Caco-2 (cell line): ENCODE measurements at regions not wholly inside any gene's neighbourhood (a gene's known extent, or its start where the extent isn't known, plus 50 kb on each side); places are given as distances from the start of the nearest gene placed in this dataset.

Experiments
- BruUV-seq: library from RNA; stranded (reverse); fragments of 400-500 nt; replicated peaks from 2 replicates; lab custom pipeline; 2021; lab: Mats Ljungman, UMichigan
- CTCF ChIA-PET: fragments of 300-600 bp; sonication (Branson Sonifier 250); formaldehyde crosslinking; loops from one replicate; lab custom pipeline; 2022; ENCODE audit warnings: antibody characterized with exemption; lab: Charles Lee
- POLR2A ChIA-PET: fragments of 300-600 bp; sonication (Branson Sonifier 250); formaldehyde crosslinking; loops from one replicate; lab custom pipeline; 2022; ENCODE audit warnings: antibody characterized with exemption; lab: Charles Lee
- DNase-seq, 2 experiments: peaks; one replicate each; pipeline versions ENCODE4 v3.0.0 to v3.0.0-alpha.2; 2020 to 2022
- H3K27me3 ChIP-seq: replicated peaks from 2 replicates; pipeline ENCODE4 v1.6.0; 2011; ENCODE audit warnings: low read length; ENCODE audit not compliant: control insufficient read depth, insufficient read depth
- H3K36me3 ChIP-seq: 2 replicates; pipeline ENCODE4 v1.5.1; 2011; ENCODE audit warnings: low read length; ENCODE audit not compliant: control insufficient read depth, insufficient read depth
- H3K4me1 ChIP-seq: fragments of 250-450 bp; sonication (Bioruptor Pico); 2 replicates; pipeline ENCODE4 v1.5.1; 2020; ENCODE audit warnings: mild to moderate bottlenecking
- H3K4me3 ChIP-seq: 2 replicates; pipeline ENCODE4 v1.5.1; 2011; ENCODE audit warnings: low read depth, mild to moderate bottlenecking, control low read depth, low read length
- H3K9me3 ChIP-seq: fragments of 250-450 bp; sonication (Bioruptor Pico); 2 replicates; pipeline ENCODE4 v1.5.1; 2020; ENCODE audit warnings: mild to moderate bottlenecking, moderate library complexity
- H3K27ac Mint-ChIP-seq: one replicate; pipeline ENCODE4 v1.8.0; 2022; ENCODE audit warnings: mixed read lengths; ENCODE audit not compliant: unreplicated experiment
- H3K27me3 Mint-ChIP-seq: one replicate; pipeline ENCODE4 v1.8.0; 2022; ENCODE audit warnings: mixed read lengths; ENCODE audit not compliant: insufficient read depth, unreplicated experiment
- H3K36me3 Mint-ChIP-seq: one replicate; pipeline ENCODE4 v1.8.0; 2022; ENCODE audit warnings: mild to moderate bottlenecking, mixed read lengths; ENCODE audit not compliant: insufficient read depth, unreplicated experiment
- H3K4me1 Mint-ChIP-seq: one replicate; pipeline ENCODE4 v1.8.0; 2022; ENCODE audit warnings: low read depth, mixed read lengths; ENCODE audit not compliant: unreplicated experiment
- H3K4me3 Mint-ChIP-seq: one replicate; pipeline ENCODE4 v1.8.0; 2022; ENCODE audit warnings: mild to moderate bottlenecking, moderate library complexity, mixed read lengths; ENCODE audit not compliant: unreplicated experiment
- H3K9me3 Mint-ChIP-seq: one replicate; pipeline ENCODE4 v1.8.0; 2022; ENCODE audit warnings: mixed read lengths; ENCODE audit not compliant: unreplicated experiment
- intact Hi-C: fragments of 100-400 bp; cut with micrococcal nuclease; formaldehyde crosslinking; loops from one replicate; pipeline ENCODE4 v1.10.0; 2022; ENCODE audit not compliant: unreplicated experiment
- TF ChIP-seq, protein P1 (sequence below), 2 experiments: fragments of 200-600 bp in 1 of 2; IDR thresholded peaks; 1 replicate in 1 of 2; 2 replicates in 1 of 2; pipeline versions ENCODE4 v1.5.1 to v1.8.0; 2011 to 2022; ENCODE audit warnings: antibody characterized with exemption in 1 of 2, control low read depth in 1 of 2, inconsistent platforms in 1 of 2, low read depth in 1 of 2, low read length in 1 of 2, mild to moderate bottlenecking in 1 of 2, moderate library complexity in 1 of 2; ENCODE audit not compliant: insufficient read depth in 1 of 2, severe bottlenecking in 1 of 2, unreplicated experiment in 1 of 2

DNA sequence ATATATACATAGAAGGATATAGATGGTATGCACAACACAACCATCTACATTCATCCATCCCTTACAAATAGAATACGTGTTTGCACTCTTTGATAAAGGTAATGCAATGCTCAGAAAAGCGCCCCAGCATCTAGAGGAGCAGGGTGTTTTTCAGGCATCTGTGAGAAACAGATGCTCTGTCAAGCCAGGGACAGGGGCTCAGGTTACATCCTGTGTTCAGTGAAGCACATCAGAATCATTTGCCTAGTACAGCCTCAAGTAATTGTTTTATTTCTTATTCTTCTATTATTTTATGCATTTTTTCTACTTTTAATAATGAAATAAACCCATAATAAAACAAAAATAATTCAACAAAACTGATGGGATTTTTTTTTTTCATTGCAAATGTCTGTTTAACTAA is 50.5 kb upstream of the HIF1A start:
- Histone ChIP-seq H3K9me3 (no peaks in the 10 kb centered on the region), H3K27me3 (no peaks in the 10 kb centered on the region), H3K4me1 (no peaks in the 10 kb centered on the region), H3K4me3 (no peak overlapping the region), H3K36me3 (no peaks in the 10 kb centered on the region)
- H3K4me3 Mint-ChIP-seq = no peak overlapping the region
- H3K9me3 Mint-ChIP-seq = no peaks in the 10 kb centered on the region
- H3K36me3 Mint-ChIP-seq = no peaks in the 10 kb centered on the region
- intact Hi-C loops = no loop called here
- no peak overlapping the region for H3K27ac Mint-ChIP-seq
- DNase-seq = no peak
- H3K4me1 Mint-ChIP-seq = no peaks in the 10 kb centered on the region
- H3K27me3 Mint-ChIP-seq = no peaks in the 10 kb centered on the region
- CTCF ChIA-PET = no interaction called here
- POLR2A ChIA-PET = no interaction called here
- TF ChIP-seq, protein P1, sequence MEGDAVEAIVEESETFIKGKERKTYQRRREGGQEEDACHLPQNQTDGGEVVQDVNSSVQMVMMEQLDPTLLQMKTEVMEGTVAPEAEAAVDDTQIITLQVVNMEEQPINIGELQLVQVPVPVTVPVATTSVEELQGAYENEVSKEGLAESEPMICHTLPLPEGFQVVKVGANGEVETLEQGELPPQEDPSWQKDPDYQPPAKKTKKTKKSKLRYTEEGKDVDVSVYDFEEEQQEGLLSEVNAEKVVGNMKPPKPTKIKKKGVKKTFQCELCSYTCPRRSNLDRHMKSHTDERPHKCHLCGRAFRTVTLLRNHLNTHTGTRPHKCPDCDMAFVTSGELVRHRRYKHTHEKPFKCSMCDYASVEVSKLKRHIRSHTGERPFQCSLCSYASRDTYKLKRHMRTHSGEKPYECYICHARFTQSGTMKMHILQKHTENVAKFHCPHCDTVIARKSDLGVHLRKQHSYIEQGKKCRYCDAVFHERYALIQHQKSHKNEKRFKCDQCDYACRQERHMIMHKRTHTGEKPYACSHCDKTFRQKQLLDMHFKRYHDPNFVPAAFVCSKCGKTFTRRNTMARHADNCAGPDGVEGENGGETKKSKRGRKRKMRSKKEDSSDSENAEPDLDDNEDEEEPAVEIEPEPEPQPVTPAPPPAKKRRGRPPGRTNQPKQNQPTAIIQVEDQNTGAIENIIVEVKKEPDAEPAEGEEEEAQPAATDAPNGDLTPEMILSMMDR (IDR thresholded peaks at IDR 0.05; ENCODE audit: insufficient read depth in 1 of 2, low read depth in 1 of 2, low read length in 1 of 2, severe bottlenecking in 1 of 2, unreplicated experiment in 1 of 2) = no peak
- no TSS peak for BruUV-seq

GRCh38 chr14:61645247-61645646 is 50.1 kb upstream of the HIF1A start:
- Mint-ChIP-seq H3K27ac (no peak overlapping the region), H3K4me3 (no peak overlapping the region), H3K9me3 (no peaks in the 10 kb centered on the region), H3K27me3 (no peaks in the 10 kb centered on the region), H3K4me1 (no peaks in the 10 kb centered on the region), H3K36me3 (no peaks in the 10 kb centered on the region)
- no peaks in the 10 kb centered on the region for H3K9me3 ChIP-seq
- TF ChIP-seq, protein P1 (IDR thresholded peaks at IDR 0.05; ENCODE audit: insufficient read depth in 1 of 2, low read depth in 1 of 2, low read length in 1 of 2, severe bottlenecking in 1 of 2, unreplicated experiment in 1 of 2) = no peak
- no peak overlapping the region for H3K4me3 ChIP-seq
- ChIA-PET CTCF (no interaction called here), POLR2A (no interaction called here)
- BruUV-seq = no TSS peak
- H3K27me3 ChIP-seq = no peaks in the 10 kb centered on the region
- H3K4me1 ChIP-seq = no peaks in the 10 kb centered on the region
- no peaks in the 10 kb centered on the region for H3K36me3 ChIP-seq
- intact Hi-C loops = no loop called here
- no peak for DNase-seq
